ENCODE measurements at regions not wholly inside any gene's neighbourhood (a gene's known extent, or its start where the extent isn't known, plus 50 kb on each side); places are given as distances from the start of the nearest gene placed in this dataset.
A peak's percentile ranks its signal among the peaks of the same experiment; 100 is the strongest.

DNA sequence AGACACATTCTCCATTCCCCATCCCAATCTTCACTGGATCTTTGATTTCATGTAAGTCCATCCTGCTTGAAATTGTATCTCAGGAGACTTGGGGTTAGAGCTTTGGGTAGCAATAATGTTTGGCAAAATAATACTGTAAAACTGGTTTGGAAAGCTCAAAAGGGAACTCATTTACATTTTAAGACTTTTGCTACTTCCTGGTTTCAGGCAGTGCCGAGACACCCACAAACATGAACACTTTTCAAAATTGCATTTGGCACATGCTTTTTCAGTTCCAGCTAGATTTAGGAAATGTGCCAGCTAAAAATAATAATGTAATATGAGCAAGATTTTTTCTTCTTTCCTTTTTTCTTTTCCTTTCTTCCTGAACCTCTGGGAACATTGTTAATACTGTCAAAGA is 145.7 kb upstream of the CBLB start:
- Histone ChIP-seq H3K36me3 (no peaks in the 10 kb centered on the region), H3K27me3 (no peaks in the 10 kb centered on the region), H3K9me3 (no peaks in the 10 kb centered on the region), H3K27ac (peak overlapping the region in 1 of 4 donors; percentile 5), H3K4me3 (no peak overlapping the region), H3K4me1 (no peaks in the 10 kb centered on the region)
- in situ Hi-C loops (cut with MboI; ENCODE audit: low sequenced_read_pairs in 4 of 4) (no loop called here), intact Hi-C loops (cut with DNase I; ENCODE audit: low total_unique reads) (no loop called here)
- TF ChIP-seq, protein P1, sequence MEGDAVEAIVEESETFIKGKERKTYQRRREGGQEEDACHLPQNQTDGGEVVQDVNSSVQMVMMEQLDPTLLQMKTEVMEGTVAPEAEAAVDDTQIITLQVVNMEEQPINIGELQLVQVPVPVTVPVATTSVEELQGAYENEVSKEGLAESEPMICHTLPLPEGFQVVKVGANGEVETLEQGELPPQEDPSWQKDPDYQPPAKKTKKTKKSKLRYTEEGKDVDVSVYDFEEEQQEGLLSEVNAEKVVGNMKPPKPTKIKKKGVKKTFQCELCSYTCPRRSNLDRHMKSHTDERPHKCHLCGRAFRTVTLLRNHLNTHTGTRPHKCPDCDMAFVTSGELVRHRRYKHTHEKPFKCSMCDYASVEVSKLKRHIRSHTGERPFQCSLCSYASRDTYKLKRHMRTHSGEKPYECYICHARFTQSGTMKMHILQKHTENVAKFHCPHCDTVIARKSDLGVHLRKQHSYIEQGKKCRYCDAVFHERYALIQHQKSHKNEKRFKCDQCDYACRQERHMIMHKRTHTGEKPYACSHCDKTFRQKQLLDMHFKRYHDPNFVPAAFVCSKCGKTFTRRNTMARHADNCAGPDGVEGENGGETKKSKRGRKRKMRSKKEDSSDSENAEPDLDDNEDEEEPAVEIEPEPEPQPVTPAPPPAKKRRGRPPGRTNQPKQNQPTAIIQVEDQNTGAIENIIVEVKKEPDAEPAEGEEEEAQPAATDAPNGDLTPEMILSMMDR (IDR thresholded peaks at IDR 0.05 in 4 of 5, conservative IDR thresholded peaks at IDR 0.05 in 1 of 5) = no peak
- TF ChIP-seq POLR2A (IDR thresholded peaks at IDR 0.05) = no peak
- DNase-seq (no peak), ATAC-seq (no peak)

DNA sequence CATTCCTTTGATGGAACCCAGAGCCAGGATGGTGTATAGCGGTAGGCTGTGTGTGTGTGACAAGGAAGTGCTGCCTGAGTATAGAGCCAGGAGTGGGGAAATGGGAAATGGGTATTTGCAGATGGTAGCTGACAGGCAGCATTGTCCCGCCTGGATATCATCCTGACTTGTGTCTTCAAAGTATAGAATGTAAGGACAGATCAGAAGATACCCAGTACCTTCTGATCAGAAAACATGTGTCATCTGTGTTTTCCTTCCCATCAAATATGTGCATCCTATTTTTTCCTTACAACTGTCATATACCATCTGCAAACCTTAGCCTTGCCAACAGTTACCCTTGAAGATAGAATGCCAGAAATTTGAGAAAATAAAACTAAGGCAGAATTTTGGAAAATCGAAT is 146.2 kb upstream of the CBLB start:
- in situ Hi-C loops (cut with MboI; ENCODE audit: low sequenced_read_pairs in 4 of 4) = no loop called here
- intact Hi-C loops (cut with DNase I; ENCODE audit: low total_unique reads) = no loop called here
- no peaks in the 10 kb centered on the region for H3K27me3 ChIP-seq
- no peaks in the 10 kb centered on the region for H3K9me3 ChIP-seq
- TF ChIP-seq POLR2A (IDR thresholded peaks at IDR 0.05) = no peak
- TF ChIP-seq, protein P1 (IDR thresholded peaks at IDR 0.05 in 4 of 5, conservative IDR thresholded peaks at IDR 0.05 in 1 of 5) = no peak
- DNase-seq (no peak), ATAC-seq (no peak)
- no peak overlapping the region for H3K4me3 ChIP-seq
- H3K27ac ChIP-seq = no peak overlapping the region
- no peaks in the 10 kb centered on the region for H3K36me3 ChIP-seq
- H3K4me1 ChIP-seq = no peaks in the 10 kb centered on the region

DNA sequence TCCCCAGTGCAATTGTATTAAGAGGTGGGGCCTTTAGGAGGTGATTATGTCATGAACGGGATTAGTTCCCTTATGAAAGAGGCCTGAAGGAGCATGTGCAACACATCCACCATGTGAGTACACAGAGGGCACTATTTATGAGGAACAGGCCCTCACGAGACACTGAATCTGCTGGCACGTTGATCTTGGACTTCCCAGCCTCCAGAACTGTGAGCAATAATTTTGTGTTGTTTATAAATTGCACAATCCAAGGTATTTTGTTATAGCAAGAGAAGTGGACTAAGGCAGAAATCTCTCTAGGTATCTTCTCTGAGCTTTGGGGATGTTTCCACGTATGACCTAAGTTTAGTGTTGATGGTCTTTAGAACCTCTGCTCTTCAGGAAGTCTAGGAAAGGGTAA is 149.3 kb upstream of the CBLB start:
- DNase-seq (no peak), ATAC-seq (no peak)
- no peak overlapping the region for H3K27ac ChIP-seq
- H3K4me1 ChIP-seq = no peaks in the 10 kb centered on the region
- H3K9me3 ChIP-seq = no peaks in the 10 kb centered on the region
- no peak for TF ChIP-seq POLR2A (IDR thresholded peaks at IDR 0.05)
- TF ChIP-seq, protein P1 (IDR thresholded peaks at IDR 0.05 in 4 of 5, conservative IDR thresholded peaks at IDR 0.05 in 1 of 5) = no peak
- no peaks in the 10 kb centered on the region for H3K27me3 ChIP-seq
- in situ Hi-C loops (cut with MboI; ENCODE audit: low sequenced_read_pairs in 4 of 4) = no loop called here
- intact Hi-C loops (cut with DNase I; ENCODE audit: low total_unique reads) = no loop called here
- no peak overlapping the region for H3K4me3 ChIP-seq
- no peaks in the 10 kb centered on the region for H3K36me3 ChIP-seq

DNA sequence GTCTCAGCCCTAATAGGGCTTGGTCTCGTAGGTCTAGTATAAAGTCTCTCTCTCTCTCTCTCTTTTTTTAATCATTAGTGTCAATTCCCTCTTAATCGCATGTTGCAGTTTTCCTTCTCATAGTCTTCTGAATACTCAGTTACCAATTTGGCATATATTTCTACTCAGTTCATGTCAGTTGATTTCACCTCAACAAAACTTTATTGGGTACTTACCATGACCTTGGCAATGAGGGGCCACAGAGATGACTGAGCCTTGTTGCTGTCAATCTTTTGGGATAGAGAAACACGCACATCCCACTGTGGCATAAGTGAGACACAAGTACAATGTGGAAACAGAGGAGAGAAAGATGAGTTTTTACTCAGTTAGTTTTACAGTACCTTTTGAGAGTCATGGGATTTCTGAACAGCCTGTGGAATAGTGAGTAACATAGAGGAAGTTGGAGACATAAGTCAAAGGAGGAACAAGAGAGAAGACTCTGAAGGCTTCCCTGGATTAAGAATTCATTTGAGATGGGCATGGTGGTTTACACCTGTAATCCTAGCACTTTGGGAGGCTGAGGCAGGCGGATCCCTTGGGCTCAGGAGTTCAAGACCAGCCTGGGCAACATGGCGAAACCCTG is 150.2 kb upstream of the CBLB start:
- no peaks in the 10 kb centered on the region for H3K4me1 ChIP-seq
- intact Hi-C loops (cut with DNase I; ENCODE audit: low total_unique reads) (no loop called here), in situ Hi-C loops (cut with MboI; ENCODE audit: low sequenced_read_pairs in 4 of 4) (no loop called here)

More for the DNA sequence above, 150.2 kb upstream of the CBLB start:
- Histone ChIP-seq H3K27ac (no peak overlapping the region), H3K27me3 (no peaks in the 10 kb centered on the region), H3K36me3 (no peaks in the 10 kb centered on the region), H3K9me3 (no peaks in the 10 kb centered on the region), H3K4me3 (no peak overlapping the region)
- no peak for TF ChIP-seq POLR2A (IDR thresholded peaks at IDR 0.05)
- TF ChIP-seq, protein P1 (IDR thresholded peaks at IDR 0.05 in 4 of 5, conservative IDR thresholded peaks at IDR 0.05 in 1 of 5) = no peak
- ATAC-seq (no peak), DNase-seq (no peak)
